Fibroblast of the conjunctiva (primary cell): ENCODE measurements at regions not wholly inside any gene's neighbourhood (a gene's known extent, or its start where the extent isn't known, plus 50 kb on each side); places are given as distances from the start of the nearest gene placed in this dataset.

Experiments used
- DNase-seq: peaks from one replicate; pipeline ENCODE4 v3.0.0-alpha.2; 2010; ENCODE audit warnings: low read depth

DNA sequence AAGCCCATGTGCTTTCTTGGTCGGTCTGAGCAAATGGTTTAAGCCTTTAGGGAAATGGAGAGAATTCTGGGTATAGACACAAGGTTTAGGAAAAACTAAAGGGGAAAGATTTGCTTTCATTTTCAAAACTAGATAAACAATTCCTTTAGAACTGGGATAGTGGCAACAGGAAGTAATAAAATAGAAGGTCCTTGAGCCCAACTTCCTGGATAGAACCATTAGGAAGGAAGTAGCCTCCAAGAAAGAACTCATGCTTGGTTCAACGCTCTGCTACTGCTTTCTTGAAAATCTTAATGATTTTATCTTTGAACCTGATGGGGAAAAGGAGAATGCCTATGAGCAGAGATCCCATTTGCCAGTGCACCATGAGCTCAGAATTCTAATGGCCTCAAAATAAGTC is 147.0 kb upstream of the THRB start:
- no peak for DNase-seq

DNA sequence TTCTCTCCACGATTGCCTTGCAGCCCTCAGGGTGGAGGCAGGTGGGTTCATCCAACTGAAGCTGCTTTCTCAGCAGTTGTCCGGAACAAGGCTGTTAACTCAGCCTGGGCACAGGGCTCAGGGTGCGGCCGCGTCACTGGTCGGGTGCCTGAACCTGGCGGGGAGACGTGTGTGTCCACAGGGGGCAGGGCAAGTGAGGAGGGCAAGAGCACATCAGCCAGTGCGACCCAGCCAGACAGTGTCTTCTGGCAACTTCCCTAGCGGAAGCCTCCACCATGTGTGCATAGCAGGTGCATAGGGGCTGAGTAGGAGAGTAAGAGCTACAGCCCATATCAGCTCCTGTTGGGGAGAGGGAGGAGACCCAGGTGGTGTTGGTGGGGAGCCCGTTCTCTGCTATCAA is 150.4 kb upstream of the THRB start:
- DNase-seq, result no peak

DNA sequence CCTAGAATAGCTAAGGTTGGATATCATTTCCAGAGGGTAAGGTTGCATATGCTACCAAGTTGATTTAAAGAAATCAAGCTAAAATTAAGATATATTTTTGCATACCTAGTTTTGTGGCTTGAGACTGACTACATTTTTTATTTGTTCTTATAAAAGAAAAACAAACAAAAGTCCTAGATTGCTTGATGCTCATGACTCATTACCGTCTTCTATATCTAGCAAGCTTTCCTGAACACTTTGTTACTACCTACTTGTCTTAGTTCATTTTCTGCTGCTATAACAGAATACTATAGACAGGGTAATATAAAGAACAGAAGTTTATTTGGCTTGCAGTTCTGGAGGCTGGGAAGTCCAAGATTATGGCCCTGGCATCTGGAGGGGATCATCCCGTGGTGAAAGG is 152.1 kb upstream of the THRB start:
- no peak for DNase-seq

DNA sequence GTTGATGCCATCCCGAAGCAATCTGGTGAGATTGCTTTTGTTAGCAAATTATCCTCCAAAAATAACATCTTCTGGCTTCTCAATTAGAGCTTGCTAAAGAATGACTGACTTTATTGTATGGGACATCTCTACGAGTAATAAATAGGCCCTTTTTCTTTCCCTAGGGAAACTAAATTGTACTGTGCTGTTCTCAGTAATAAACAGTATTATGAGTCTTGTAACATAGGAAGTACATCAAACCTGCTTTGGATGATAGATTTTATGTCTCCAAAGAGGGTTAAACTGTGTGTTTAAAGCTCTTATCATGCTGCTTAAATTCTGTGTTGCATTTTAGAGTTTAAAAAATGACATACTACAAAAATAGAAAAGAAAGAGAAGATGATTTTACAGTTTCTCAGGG is 153.4 kb upstream of the THRB start:
- DNase-seq, result no peak

DNA sequence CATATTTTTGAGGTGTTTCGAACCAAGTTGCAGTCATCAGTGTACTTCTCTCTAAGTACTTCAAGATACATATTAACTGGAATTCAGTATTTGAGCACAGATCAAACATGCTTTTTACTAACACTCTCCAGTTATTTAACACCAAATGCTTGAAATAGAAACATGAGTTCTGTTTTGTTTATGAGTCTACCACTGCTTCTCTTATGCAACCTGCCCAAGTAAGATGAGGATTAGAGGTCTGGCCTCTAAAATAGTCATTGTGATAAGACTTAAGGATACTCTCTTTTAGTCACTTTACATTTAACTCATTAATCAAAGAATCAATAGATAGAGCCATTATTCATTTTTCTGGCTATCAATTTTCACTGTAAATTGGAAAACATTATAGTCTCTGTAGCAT is 156.2 kb upstream of the THRB start:
- DNase-seq, result no peak

DNA sequence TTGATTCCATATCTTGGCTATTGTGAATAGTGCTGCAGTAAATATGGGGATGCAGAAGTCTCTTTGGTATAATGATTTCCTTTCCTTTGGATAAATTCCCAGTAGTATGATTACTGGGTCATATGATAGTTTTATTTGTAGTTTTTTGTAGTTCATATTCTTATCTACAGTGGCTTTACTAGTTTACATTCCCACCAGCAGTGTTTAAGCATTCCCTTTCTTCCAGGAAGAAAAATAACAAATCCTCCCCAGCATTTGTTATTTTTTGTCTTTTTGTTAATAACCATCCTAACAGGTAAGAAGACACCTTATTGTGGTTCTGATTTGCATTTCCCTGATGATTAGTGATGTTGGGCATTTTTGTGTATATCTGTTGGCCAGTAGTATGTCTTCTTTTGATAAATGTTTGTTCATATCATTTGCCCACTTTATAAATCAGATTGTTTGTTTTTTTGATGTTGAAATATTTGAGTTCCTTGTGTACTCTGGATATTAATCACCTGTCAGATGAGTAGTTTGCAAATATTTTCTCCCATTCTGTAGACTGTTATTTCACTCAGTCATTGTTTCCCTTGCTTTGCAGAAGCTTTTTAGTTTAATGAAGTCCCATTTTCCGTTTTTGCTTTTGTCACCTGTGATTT is 163.3 kb upstream of the THRB start:
- DNase-seq, result no peak

DNA sequence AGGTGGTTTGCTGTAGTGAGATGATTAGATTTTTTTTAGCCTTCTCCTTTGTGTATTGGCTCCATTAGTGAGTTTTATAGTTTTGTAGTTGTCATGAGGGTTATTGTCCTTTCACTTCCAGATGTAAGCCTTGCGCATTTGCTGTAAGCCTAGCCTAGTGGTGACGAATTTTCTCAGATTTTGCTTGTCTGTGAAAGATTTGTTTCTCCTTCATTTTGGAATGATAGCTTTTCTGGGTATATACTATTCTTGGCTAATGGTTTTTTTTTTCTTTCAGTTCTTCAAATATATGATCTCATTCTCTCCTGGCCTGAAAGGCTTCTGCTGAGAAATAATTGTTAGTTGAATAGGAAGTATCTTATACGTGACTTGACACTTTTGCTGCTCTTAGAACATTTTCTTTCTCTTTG is 166.5 kb upstream of the THRB start:
- no peak for DNase-seq

DNA sequence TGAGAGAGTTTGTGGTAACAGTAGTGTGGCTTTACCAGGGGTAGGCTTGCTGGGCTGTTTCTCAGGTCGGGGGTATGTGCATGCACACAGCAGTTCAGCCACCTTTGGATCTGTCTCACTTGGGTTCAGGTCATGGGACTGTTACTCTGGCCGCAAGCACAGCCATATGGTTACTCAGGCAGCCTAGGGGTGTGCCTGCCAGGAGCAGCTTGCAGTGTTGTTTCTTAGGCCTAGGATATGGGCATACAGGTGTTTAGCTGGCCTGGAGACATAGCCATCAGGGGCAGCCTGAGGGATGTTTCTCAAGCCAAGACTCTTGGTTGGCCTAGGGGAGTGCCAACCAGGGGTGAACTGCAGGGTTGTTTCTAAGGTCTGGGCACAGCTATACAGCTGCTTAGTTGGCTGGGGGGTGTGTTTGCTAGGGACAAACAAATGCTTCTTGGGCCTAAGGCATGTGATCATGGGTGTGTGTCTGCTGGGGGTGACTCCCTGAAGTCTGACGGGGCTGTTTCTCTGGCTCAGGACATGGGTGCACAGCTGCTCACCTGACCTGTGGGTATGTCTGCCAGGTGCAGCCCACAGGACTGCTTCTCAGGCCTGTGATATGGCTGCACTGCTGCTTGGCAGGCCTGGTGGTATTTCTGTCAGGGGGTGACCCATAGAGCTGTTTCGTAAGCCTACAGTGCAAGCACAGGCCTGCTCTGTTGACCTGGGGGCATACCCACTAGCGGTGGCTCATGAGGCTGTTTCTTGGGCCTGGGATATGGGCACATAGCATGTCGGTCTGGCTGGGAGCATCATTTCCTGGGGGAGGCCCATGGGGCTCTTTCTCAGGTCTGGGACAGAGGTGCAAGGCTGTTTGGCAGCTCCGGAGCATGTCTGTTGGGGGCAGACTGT is 168.0 kb upstream of the THRB start:
- DNase-seq, result no peak

DNA sequence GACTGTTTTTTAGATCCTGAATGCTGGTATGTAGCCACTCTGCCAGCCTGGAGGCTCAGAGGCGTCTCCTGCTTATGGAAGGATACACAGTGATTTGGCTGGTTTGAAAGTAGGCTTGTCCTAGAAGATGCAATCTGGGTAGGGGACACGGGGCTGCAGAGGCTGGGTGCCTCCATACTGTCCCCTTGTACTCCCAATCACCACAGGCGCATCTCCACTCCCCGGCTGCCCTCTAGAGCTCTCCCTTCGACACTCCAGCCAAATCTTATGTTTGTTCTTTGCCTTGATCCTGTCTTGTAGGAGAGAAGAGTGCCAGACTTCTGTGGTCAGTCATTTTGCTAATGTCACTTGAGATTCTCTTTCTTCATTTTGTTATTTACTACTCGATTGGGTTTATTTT is 168.8 kb upstream of the THRB start:
- no peak for DNase-seq

DNA sequence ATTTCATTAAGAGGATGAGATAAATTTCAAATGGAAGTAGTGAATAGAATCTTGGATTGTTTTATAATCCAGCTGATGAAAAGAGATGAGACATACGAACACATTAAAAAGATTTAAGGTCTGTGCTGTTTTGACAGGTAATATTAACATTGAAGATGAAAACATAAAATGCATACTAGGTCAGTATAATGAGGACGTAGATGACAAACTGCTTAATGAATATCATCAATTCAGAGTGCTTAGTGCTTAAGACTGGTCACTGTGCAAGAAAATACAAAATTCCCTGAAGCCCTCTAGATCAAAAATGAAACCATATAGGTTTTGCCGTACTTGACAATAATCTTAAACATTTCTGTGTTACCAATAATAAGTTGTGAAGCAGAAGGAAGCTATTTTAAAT is 173.4 kb upstream of the THRB start:
- DNase-seq, result no peak

DNA sequence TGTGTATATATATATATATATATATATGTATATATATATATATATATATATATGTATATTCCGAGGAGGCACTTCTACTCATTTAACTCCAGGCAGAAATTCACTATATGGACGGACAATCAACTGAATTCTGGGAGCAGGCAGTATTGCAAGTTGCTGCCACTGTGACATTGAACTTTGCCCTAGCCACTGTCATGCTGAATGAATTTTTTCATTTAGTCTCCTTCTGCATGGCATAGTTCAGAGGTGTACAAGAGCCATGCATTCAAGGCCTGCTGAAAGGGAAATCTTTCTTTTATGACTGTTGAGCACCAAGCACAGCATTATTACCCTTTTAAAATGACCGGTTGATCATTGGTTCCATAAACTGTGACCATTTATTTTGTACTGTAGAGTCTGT is 176.2 kb upstream of the THRB start:
- no peak for DNase-seq

DNA sequence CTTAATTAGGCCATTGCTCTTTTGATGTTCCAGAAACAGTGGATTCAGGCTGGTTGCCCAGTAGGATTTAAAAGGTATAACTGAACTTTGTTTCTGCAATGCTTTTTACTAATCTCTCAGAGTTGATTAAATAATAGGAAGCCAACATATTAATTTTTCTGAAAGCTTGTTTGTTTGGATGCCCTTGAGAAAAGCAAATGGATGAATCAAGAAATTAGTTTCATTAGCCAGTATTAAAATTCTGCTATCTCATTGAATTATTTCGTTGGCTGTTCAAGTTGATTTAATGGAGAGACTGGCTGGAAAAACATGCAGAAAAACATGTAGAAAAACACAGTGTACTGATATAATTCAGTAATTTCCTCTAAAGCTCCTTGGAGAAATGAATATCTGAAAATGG is 178.9 kb upstream of the THRB start:
- DNase-seq, result no peak

DNA sequence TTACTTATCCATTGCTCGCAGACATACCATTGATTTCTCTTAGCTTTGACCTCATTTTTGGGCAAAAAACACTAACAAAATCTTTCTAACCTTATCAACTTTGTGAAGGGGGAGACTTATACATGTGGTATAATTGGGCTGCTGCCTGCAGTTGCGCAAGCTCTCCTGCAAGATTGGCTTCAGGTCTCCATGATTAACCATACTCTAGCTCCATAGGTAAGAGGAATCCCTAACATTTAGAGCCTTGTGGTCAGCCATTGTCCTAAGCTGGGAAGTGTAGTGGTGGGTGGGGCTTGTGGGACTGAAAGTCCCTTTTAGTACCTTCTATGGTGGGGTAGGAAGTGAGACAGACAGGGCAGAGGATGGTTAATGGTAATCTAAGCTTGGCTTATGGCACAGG is 179.6 kb upstream of the THRB start:
- DNase-seq, result no peak

DNA sequence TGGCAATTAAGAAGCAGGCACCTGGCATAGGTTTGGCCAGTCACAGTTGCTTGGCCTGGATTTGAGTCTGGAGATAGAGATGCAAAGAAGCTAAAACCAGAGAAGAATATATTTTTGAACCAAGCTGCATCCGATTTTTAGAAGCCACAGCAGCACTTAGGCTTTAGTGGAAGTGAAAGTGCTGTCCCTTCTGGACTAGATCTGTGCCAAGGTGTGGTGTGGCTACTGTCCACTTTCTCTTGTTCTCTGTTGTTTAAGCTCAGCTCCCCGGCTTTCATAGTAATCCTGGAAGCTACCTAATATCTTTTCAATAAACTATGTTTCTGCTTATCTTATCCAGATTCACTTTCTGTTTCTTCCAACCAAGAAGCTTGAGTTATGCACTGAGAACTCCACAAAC is 183.4 kb upstream of the THRB start:
- no peak for DNase-seq

DNA sequence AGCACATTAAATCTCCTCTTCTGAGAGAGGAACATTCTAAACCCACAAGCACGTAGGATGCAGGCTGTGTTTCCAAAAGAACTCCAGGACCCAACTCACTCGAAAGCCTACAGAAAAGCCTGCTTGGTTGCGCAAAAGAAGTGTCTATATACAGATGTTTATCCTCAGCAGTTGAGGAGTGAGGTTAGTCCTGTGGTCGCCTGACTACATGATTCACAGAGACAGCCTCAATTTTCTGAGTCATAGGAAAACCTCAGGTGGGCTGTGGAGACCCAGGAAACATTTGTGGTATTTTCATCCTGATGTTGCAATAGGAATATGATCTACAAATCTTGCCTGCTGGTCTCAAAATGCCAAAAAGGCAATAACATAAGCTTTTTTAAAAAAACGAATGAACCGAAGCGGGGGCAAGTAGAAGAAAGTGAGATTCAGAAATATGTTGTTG is 183.8 kb upstream of the THRB start:
- peak; percentile 16 for DNase-seq

DNA sequence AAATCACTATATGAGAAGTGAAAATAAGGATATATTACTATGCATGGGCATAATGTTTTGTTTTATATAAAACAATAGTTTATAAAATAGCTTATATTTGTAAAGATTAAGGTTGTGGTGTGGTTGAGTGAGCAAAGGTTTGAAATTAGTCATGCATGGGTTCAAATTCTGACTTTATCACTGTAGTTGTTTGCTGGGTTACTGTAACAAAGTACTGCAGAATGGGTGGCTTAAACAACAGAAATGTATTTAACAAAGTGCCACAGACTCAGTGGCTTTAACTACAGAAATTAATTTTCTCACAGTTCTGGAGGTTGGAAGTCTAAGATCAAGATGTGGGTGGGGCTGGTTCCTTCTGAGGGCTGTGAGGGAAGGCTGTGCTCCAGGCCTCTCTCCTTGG is 184.8 kb upstream of the THRB start:
- DNase-seq, result no peak

DNA sequence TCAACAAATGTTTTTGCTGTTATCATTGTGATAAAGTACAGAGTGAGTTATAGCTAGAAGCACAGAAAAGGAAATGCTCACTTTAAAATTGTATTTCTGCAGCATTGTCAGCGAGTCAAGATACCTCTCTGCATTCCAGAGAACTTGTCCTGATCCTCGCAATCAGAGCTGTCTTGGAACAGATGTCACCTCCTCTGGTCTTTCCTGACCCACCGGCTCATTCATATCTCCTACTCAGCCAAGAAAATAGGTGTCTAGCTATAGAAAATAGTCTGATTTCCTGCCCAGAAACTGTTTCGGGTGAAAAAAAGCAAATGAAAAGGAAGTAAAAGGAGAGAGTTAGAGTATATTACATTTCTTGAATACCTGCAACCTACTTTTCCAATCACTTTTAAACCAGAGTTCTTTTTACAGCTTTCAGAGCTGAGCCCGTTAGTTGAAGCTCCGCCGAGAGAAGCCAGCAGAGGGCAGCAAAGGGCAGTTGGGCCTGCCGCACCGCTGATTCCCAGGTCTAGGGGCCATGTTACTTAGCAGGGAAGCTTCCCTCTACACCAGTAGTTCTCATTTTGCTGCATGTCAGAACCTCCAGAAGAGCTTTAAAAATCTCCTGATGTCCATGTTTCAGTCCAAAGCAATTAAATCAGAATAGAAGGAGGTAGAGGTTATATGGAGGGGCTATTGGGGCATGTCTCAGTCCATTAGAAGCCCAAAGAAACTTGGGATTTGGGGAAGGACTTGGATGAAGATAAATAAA is 185.7 kb upstream of the THRB start:
- DNase-seq, result peak; percentile 14

DNA sequence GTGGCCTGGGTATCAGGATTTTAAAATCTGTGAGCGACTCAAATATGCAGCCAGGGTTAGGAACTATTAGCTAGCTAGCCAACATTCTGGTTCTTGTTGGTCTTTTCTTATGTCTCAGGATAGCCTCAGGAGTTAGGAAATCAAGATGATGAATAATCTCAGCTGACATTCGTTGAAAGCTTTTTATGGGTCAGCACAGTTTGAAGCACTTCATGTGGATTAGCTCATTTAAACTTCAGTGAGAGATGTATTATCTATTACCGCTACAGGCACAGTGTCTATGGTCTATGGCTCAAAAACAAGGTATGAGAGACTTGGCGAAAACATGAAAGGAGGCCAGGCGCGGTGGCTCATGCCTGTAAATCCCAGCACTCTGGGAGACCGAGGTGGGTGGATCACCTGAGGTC is 187.5 kb upstream of the THRB start:
- DNase-seq, result no peak

DNA sequence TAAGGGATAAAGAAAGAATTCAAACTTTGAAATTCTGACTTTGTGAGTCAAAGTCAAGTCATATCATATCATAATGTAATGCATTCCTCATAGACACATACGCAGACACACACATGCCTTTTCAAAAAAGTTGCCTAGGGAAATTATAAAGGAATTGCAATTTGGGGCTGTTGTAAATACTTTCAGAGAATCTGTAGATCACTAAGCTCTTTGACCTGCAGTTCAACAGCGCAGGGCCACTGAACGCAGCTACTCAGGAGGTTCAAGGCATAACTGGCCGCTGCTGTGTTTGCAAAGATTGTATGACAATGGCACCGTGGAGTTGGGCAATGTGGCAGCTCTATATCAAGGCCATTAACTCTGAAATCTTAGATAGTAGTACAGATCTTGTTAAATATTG is 188.4 kb upstream of the THRB start:
- DNase-seq, result no peak

DNA sequence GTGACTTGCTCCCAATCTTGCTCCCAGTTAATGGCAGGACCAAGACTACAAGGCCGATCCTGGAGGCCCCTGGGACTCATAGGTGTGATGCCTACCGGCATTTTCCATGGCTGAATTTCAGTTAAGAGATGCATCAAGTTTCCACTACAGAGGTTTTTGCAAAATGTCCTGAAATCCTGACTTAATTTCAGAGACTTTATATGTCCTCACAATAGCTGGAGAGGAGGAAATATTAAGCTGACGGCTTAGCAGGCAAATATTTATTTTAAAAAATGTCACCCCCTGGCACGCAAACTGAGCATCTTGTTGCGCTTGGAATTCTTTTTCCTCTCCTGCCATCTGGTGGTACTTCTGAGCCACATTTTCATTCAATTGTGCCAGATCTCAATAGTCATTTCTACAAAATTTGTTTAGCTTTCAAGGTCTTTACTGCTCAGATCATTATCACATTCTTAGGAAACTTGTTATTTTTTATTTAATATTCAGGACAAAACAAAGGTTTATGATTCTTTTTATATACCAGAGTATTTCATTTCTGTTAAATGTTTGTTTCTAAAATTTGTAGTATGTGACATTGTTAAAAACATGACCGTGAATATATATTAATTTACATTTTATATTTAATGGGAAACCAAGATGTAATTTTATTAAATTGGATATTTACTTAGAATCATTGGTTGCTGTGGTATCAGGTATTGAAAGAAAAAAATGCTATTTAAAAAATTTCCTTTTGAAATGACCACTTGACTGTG is 189.2 kb upstream of the THRB start:
- peak; percentile 75 for DNase-seq

DNA sequence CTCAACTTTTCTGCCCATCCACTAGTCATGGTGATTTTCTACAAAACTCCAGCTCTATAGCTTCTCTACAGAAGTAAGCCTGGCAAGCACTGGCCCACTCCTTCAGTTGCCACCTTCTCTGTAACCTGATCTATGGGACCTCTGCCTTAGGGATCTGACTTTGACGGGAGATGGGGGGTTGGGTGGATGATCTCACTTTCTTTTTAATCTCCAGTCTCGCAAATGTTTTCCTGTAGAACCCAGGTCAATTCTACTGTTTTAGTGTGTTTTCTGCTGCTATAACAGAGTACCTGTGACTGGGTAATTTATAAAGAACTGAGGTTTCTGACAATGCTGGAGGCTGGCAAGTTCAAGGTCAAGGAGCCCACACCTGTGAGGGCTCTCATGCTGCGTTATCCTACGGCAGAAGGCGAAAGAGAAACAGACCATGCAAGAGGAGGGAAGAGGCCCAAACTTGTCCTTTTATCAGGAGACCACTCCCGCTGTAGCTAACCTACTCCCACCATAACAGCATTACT is 189.9 kb upstream of the THRB start:
- DNase-seq, result no peak

DNA sequence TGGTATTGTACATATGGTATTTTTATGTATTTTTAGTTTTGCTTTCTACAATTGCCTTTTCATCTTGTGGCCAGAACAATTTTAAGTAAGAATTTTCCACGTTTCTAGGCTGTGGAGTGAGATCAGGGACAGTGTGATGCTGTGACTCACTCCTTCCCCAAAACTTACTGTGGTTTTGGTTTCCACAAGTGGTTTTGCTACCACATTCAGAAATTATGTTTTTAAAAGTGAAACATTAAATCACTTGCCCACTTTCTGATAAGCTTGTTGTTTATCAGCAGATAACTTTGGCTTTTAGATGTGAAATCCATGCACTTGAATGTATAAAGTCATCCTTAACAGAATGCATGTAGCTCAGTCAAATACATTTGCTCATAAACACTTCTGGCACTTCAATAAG is 192.2 kb upstream of the THRB start:
- no peak for DNase-seq
